ENCODE measurements at regions not wholly inside any gene's neighbourhood (a gene's known extent, or its start where the extent isn't known, plus 50 kb on each side); places are given as distances from the start of the nearest gene placed in this dataset.

DNA sequence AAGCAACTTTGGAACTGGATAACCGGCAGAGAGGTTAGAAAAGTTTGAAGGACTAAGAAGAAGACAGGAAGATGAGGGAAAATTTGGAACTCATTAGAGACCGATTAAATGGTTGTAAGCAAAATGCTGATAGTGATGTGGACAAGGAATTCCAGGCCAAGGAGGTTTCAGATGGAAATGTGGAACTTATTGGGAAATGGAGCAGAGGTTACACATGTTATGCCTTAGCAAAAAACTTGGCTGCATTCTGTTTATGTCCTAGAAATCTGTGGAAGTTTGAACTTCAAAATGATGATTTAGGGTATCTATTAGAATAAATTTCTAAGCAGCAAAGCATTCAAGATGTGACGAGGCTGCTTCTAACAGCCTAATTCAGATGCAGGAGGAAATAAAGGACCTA, 675.1 kb upstream of the SYT4 start:
- TF ChIP-seq POLR2A (IDR thresholded peaks at IDR 0.05; ENCODE audit: low read depth, low read length) = no peak
- no peak for TF ChIP-seq TAF1 (IDR thresholded peaks at IDR 0.05; ENCODE audit: borderline replicate concordance, low read depth, low read length)
